ENCODE measurements at regions not wholly inside any gene's neighbourhood (a gene's known extent, or its start where the extent isn't known, plus 50 kb on each side); places are given as distances from the start of the nearest gene placed in this dataset.

GRCh38 chr4:138298866-138299265 is 56.7 kb upstream of the SLC7A11 start:
- Histone ChIP-seq H3K4me3 (ENCODE audit: low read depth, low read length) (no peak overlapping the region), H3K27me3 (ENCODE audit: control insufficient read depth, insufficient read depth, low read length) (no peaks in the 10 kb centered on the region), H3K36me3 (ENCODE audit: control insufficient read depth, insufficient read depth, low read length) (no peaks in the 10 kb centered on the region)
- DNase-seq (ENCODE audit: low read depth): no peak
- TF ChIP-seq, protein P1, sequence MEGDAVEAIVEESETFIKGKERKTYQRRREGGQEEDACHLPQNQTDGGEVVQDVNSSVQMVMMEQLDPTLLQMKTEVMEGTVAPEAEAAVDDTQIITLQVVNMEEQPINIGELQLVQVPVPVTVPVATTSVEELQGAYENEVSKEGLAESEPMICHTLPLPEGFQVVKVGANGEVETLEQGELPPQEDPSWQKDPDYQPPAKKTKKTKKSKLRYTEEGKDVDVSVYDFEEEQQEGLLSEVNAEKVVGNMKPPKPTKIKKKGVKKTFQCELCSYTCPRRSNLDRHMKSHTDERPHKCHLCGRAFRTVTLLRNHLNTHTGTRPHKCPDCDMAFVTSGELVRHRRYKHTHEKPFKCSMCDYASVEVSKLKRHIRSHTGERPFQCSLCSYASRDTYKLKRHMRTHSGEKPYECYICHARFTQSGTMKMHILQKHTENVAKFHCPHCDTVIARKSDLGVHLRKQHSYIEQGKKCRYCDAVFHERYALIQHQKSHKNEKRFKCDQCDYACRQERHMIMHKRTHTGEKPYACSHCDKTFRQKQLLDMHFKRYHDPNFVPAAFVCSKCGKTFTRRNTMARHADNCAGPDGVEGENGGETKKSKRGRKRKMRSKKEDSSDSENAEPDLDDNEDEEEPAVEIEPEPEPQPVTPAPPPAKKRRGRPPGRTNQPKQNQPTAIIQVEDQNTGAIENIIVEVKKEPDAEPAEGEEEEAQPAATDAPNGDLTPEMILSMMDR (IDR thresholded peaks at IDR 0.05; ENCODE audit: insufficient read depth, low read length, poor library complexity, severe bottlenecking): no peak

GRCh38 chr4:138298431-138298830 is 56.3 kb upstream of the SLC7A11 start:
- Histone ChIP-seq H3K27me3 (ENCODE audit: control insufficient read depth, insufficient read depth, low read length) (no peaks in the 10 kb centered on the region), H3K36me3 (ENCODE audit: control insufficient read depth, insufficient read depth, low read length) (no peaks in the 10 kb centered on the region)
- TF ChIP-seq, protein P1 (IDR thresholded peaks at IDR 0.05; ENCODE audit: insufficient read depth, low read length, poor library complexity, severe bottlenecking): no peak

DNA sequence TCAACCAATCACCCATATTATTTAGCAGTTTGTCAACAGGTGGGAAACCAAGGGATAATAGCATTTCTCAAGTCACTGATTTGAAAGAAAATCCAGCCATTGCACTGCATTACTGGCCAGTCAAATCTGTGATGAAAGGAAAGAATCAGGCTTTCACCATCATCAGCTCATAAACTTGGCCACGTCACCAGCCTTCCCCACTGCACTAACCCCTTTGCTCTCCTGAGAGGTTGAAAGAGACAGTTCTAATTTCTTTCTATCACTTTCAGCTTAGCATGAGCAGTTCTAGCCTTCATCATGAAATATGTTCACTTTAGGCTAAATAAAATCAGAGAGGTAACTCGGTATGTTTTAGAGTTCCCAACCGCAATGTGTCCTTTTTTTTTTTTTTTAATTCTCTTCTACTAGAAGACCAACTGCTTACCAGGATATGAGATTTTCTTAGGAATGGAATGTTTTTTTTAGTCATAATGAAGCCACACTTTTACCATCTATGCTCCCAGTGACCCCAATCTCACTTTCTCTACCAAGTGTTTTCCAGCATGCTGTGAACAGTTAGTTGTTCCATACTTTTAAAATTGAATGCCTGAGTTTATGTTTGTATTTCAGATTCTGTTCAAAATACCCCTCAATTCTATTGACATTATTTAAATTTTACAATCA is 55.7 kb upstream of the SLC7A11 start:
- no peaks in the 10 kb centered on the region for H3K27me3 ChIP-seq (ENCODE audit: control insufficient read depth, insufficient read depth, low read length)
- H3K4me3 ChIP-seq (ENCODE audit: low read depth, low read length): no peak overlapping the region
- TF ChIP-seq, protein P1 (IDR thresholded peaks at IDR 0.05; ENCODE audit: insufficient read depth, low read length, poor library complexity, severe bottlenecking): no peak
- H3K36me3 ChIP-seq (ENCODE audit: control insufficient read depth, insufficient read depth, low read length): no peaks in the 10 kb centered on the region
- DNase-seq (ENCODE audit: low read depth): no peak

More at GRCh38 chr4:138298431-138298830, 56.3 kb upstream of the SLC7A11 start:
- DNase-seq (ENCODE audit: low read depth): no peak
- H3K4me3 ChIP-seq (ENCODE audit: low read depth, low read length): no peak overlapping the region

DNA sequence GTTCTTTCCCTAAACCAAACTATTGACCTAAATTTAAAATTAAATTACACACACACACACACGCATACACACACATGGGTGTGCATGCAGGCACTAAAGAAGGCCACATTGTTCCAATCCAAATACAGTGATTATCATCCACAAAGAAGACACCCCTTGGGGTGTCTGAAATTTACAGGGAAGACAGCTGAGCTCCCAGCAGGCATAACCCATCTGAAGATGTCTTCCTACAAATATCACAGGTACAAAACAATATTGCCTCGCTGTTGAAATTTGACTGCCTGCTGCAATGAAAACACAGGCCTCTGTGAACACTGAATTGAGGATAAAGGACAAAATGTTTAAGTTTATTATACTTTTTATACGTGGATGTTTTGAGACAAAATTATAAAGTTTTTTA is 50.2 kb upstream of the SLC7A11 start:
- Histone ChIP-seq H3K27me3 (ENCODE audit: control insufficient read depth, insufficient read depth, low read length) (no peaks in the 10 kb centered on the region), H3K4me3 (ENCODE audit: low read depth, low read length) (no peak overlapping the region), H3K36me3 (ENCODE audit: control insufficient read depth, insufficient read depth, low read length) (no peaks in the 10 kb centered on the region)
- DNase-seq (ENCODE audit: low read depth): no peak
- TF ChIP-seq, protein P1 (IDR thresholded peaks at IDR 0.05; ENCODE audit: insufficient read depth, low read length, poor library complexity, severe bottlenecking): no peak
